ENCODE measurements at regions not wholly inside any gene's neighbourhood (a gene's known extent, or its start where the extent isn't known, plus 50 kb on each side); places are given as distances from the start of the nearest gene placed in this dataset.

DNA sequence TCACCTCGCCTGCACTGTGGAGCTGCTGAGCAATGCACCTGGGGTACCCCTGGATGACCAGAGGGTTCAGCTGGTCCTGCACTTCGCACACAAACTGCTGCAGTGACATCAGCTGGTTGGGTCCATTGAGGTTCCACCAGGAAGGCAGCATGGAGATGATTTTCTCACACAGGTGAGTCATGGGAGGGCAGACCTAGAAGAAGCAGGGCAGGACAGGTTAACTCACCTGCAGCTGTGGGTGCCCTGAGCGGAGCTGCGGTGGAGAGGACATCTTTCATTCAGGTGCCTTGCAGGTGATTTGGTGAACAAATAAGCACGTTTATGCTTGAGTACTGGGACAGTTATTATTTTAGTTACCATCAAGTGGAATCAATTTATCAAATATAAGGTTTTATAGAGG lies 73.6 kb downstream of the CTSL start:
- no peaks in the 10 kb centered on the region for H3K27me3 ChIP-seq (replicated peaks; ENCODE audit: insufficient read depth)
- ATAC-seq (ENCODE audit: insufficient number of reproducible peaks, low FRiP score, low read depth) (no peak), DNase-seq (ENCODE audit: low spot score) (no peak)
- TF ChIP-seq, protein P1, sequence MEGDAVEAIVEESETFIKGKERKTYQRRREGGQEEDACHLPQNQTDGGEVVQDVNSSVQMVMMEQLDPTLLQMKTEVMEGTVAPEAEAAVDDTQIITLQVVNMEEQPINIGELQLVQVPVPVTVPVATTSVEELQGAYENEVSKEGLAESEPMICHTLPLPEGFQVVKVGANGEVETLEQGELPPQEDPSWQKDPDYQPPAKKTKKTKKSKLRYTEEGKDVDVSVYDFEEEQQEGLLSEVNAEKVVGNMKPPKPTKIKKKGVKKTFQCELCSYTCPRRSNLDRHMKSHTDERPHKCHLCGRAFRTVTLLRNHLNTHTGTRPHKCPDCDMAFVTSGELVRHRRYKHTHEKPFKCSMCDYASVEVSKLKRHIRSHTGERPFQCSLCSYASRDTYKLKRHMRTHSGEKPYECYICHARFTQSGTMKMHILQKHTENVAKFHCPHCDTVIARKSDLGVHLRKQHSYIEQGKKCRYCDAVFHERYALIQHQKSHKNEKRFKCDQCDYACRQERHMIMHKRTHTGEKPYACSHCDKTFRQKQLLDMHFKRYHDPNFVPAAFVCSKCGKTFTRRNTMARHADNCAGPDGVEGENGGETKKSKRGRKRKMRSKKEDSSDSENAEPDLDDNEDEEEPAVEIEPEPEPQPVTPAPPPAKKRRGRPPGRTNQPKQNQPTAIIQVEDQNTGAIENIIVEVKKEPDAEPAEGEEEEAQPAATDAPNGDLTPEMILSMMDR (IDR thresholded peaks at IDR 0.05), result no peak
- no peak overlapping the region for H3K4me3 ChIP-seq
- no peaks in the 10 kb centered on the region for H3K9me3 ChIP-seq
- H3K27ac ChIP-seq, result no peak overlapping the region
- no peaks in the 10 kb centered on the region for H3K4me1 ChIP-seq (ENCODE audit: control insufficient read depth in 1 of 2, low read depth in 2 of 2)
- no peaks in the 10 kb centered on the region for H3K36me3 ChIP-seq

- TF ChIP-seq, protein P1 (IDR thresholded peaks at IDR 0.05), result no peak
- ATAC-seq (ENCODE audit: insufficient number of reproducible peaks, low FRiP score, low read depth) (no peak), DNase-seq (ENCODE audit: low spot score) (no peak)
- Histone ChIP-seq H3K36me3 (no peaks in the 10 kb centered on the region), H3K4me3 (no peak overlapping the region), H3K27ac (no peak overlapping the region), H3K27me3 (replicated peaks; ENCODE audit: insufficient read depth) (no peaks in the 10 kb centered on the region), H3K9me3 (no peaks in the 10 kb centered on the region), H3K4me1 (ENCODE audit: control insufficient read depth in 1 of 2, low read depth in 2 of 2) (no peaks in the 10 kb centered on the region)
These were observed 74.5 kb downstream of the CTSL start for GRCh38 chr9:87800456-87800855.

GRCh38 chr9:87801013-87801412 lies 75.1 kb downstream of the CTSL start:
- H3K4me1 ChIP-seq (ENCODE audit: control insufficient read depth in 1 of 2, low read depth in 2 of 2), result no peaks in the 10 kb centered on the region
- ATAC-seq (ENCODE audit: insufficient number of reproducible peaks, low FRiP score, low read depth), result no peak

GRCh38 chr9:87803166-87803565 lies 77.2 kb downstream of the CTSL start:
- Histone ChIP-seq H3K4me3 (no peak overlapping the region), H3K4me1 (ENCODE audit: control insufficient read depth in 1 of 2, low read depth in 2 of 2) (no peaks in the 10 kb centered on the region), H3K27me3 (replicated peaks; ENCODE audit: insufficient read depth) (no peaks in the 10 kb centered on the region), H3K27ac (no peak overlapping the region), H3K9me3 (no peaks in the 10 kb centered on the region), H3K36me3 (no peaks in the 10 kb centered on the region)
- ATAC-seq (ENCODE audit: insufficient number of reproducible peaks, low FRiP score, low read depth) (no peak), DNase-seq (ENCODE audit: low spot score) (no peak)
- TF ChIP-seq, protein P1 (IDR thresholded peaks at IDR 0.05), result no peak

More at GRCh38 chr9:87801013-87801412, 75.1 kb downstream of the CTSL start:
- Histone ChIP-seq H3K9me3 (no peaks in the 10 kb centered on the region), H3K27ac (no peak overlapping the region), H3K4me3 (no peak overlapping the region), H3K27me3 (replicated peaks; ENCODE audit: insufficient read depth) (no peaks in the 10 kb centered on the region), H3K36me3 (no peaks in the 10 kb centered on the region)
- TF ChIP-seq, protein P1 (IDR thresholded peaks at IDR 0.05), result no peak
- DNase-seq (ENCODE audit: low spot score), result no peak

DNA sequence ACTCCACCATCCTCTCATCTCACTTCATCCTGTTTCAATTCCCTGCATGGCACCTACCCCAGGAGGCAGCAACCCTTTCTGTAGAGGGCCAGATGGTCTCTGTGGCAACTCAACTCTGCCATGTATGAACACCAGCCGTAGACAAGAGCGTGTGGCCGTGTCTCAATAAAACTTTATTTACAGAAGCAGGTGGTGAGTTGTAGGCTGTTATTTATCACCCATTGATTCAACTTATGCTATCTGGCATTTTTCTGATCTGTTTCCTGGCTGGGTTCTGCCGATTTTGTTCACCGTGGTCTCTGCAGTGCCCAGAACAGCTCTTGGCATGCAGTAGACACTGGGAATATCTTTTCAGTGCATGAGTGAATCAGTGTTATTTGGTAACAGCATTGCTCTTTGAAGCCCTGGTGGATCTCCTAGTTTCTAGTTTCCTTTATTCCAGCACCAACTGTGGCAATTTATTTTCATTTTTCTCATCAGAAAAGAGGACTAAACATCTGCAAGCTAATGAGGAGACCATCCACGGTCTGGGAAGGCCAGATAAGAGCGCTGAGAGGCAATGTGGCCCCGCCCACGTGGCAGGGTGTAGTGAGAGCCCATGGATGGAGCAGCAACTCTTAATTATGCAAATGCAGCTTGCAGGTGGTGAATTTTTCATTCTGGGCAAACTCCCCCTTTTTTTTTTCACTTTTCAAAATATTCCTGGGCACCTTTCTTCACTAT lies 77.9 kb downstream of the CTSL start:
- H3K9me3 ChIP-seq, result no peaks in the 10 kb centered on the region
- TF ChIP-seq, protein P1 (IDR thresholded peaks at IDR 0.05), result no peak
- ATAC-seq (ENCODE audit: insufficient number of reproducible peaks, low FRiP score, low read depth) (no peak), DNase-seq (ENCODE audit: low spot score) (no peak)
- H3K36me3 ChIP-seq, result no peaks in the 10 kb centered on the region
- H3K27me3 ChIP-seq (replicated peaks; ENCODE audit: insufficient read depth), result no peaks in the 10 kb centered on the region
- H3K27ac ChIP-seq, result no peak overlapping the region
- H3K4me3 ChIP-seq, result no peak overlapping the region
- no peaks in the 10 kb centered on the region for H3K4me1 ChIP-seq (ENCODE audit: control insufficient read depth in 1 of 2, low read depth in 2 of 2)

Measured in thoracic aorta (tissue), 2 donors.